Coronary artery (tissue), 2 donors: ENCODE measurements at regions not wholly inside any gene's neighbourhood (a gene's known extent, or its start where the extent isn't known, plus 50 kb on each side); places are given as distances from the start of the nearest gene placed in this dataset.

Source experiments
- DNase-seq: peaks from one replicate; pipeline ENCODE4 v3.0.0-alpha.2; 2017; ENCODE audit warnings: low spot score
- H3K27ac ChIP-seq, 2 donors: fragments of 200-600 bp; sonication (generic); one replicate each; pipeline ENCODE4 v1.5.1; 2016 to 2019
- H3K4me3 ChIP-seq: fragments of 200-600 bp; sonication (generic); 2 replicates; pipeline ENCODE4 v1.5.1; 2016; ENCODE audit warnings: mild to moderate bottlenecking, moderate library complexity
- CTCF ChIP-seq: fragments of 200-600 bp; sonication (generic); IDR thresholded peaks from one replicate; pipeline ENCODE4 v1.5.1; 2019; ENCODE audit warnings: antibody characterized with exemption

GRCh38 chr18:5721924-5722323 lies 173.4 kb downstream of the TMEM200C start:
- no peak for TF ChIP-seq CTCF
- Histone ChIP-seq H3K27ac (no peak overlapping the region), H3K4me3 (no peak overlapping the region)
- no peak for DNase-seq

- no peak overlapping the region for H3K27ac ChIP-seq
- DNase-seq = no peak
- no peak for TF ChIP-seq CTCF
- no peak overlapping the region for H3K4me3 ChIP-seq
Measured at GRCh38 chr18:5720132-5720531, 175.2 kb downstream of the TMEM200C start.

GRCh38 chr18:5717256-5717655 lies 173.5 kb upstream of the EPB41L3 start:
- no peak for DNase-seq
- no peak for TF ChIP-seq CTCF
- Histone ChIP-seq H3K4me3 (no peak overlapping the region), H3K27ac (no peak overlapping the region)

GRCh38 chr18:5710676-5711075 lies 166.9 kb upstream of the EPB41L3 start:
- DNase-seq = no peak
- no peak for TF ChIP-seq CTCF
- H3K4me3 ChIP-seq = no peak overlapping the region
- no peak overlapping the region for H3K27ac ChIP-seq

- Histone ChIP-seq H3K27ac (no peak overlapping the region), H3K4me3 (no peak overlapping the region)
- TF ChIP-seq CTCF = no peak
- DNase-seq = no peak
Measured at GRCh38 chr18:5710235-5710634, 166.4 kb upstream of the EPB41L3 start.

- DNase-seq = no peak
- H3K27ac ChIP-seq = no peak overlapping the region
Measured at GRCh38 chr18:5709476-5710095, 165.8 kb upstream of the EPB41L3 start.

More at GRCh38 chr18:5709476-5710095, 165.8 kb upstream of the EPB41L3 start:
- H3K4me3 ChIP-seq = no peak overlapping the region
- no peak for TF ChIP-seq CTCF
